ACC112 (cell line): ENCODE measurements at regions not wholly inside any gene's neighbourhood (a gene's known extent, or its start where the extent isn't known, plus 50 kb on each side); places are given as distances from the start of the nearest gene placed in this dataset.

Experiments
- H2AFZ ChIP-seq: fragments of 200-600 bp; sonication (generic); one replicate; pipeline ENCODE4 v1.6.0; 2017; ENCODE audit warnings: antibody characterized with exemption, low read length; ENCODE audit not compliant: unreplicated experiment
- H3K27ac ChIP-seq: fragments of 200-600 bp; sonication (generic); 2 replicates; pipeline ENCODE4 v1.5.1; 2014; ENCODE audit warnings: low read depth, mild to moderate bottlenecking, antibody characterized with exemption, low read length, moderate library complexity
- H3K27me3 ChIP-seq: fragments of 200-600 bp; sonication (generic); 2 replicates; pipeline ENCODE4 v1.6.1; 2014; ENCODE audit warnings: mild to moderate bottlenecking, antibody characterized with exemption, low read length, moderate library complexity, mixed read lengths; ENCODE audit not compliant: insufficient read depth
- H3K36me3 ChIP-seq: fragments of 200-600 bp; sonication (generic); 2 replicates; pipeline ENCODE4 v1.6.1; 2016; ENCODE audit warnings: mild to moderate bottlenecking, antibody characterized with exemption, low read length, moderate library complexity, mixed read lengths; ENCODE audit not compliant: insufficient read depth
- H3K4me1 ChIP-seq: fragments of 200-600 bp; sonication (generic); one replicate; pipeline ENCODE4 v1.6.1; 2016; ENCODE audit warnings: low read length, mixed read lengths; ENCODE audit not compliant: insufficient read depth, unreplicated experiment, control insufficient read depth
- H3K4me3 ChIP-seq: fragments of 200-600 bp; sonication (generic); 2 replicates; pipeline ENCODE4 v1.5.1; 2014; ENCODE audit warnings: mild to moderate bottlenecking, low read depth, low read length
- H3K79me2 ChIP-seq: fragments of 200-600 bp; sonication (generic); one replicate; pipeline ENCODE4 v1.6.0; 2016; ENCODE audit warnings: low read length; ENCODE audit not compliant: control insufficient read depth, unreplicated experiment, insufficient read depth

- Histone ChIP-seq H3K4me3 (no peak overlapping the region), H3K36me3 (no peaks in the 10 kb centered on the region), H3K27me3 (no peaks in the 10 kb centered on the region), H3K4me1 (no peaks in the 10 kb centered on the region), H3K27ac (no peak overlapping the region), H2AFZ (no peak overlapping the region), H3K79me2 (no peaks in the 10 kb centered on the region)
These were observed 210.0 kb upstream of the PPP2R3A start for GRCh38 chr3:135755330-135756105.

GRCh38 chr3:135756106-135756668, 209.3 kb upstream of the PPP2R3A start:
- Histone ChIP-seq H3K4me3 (no peak overlapping the region), H3K36me3 (no peaks in the 10 kb centered on the region), H3K27ac (no peak overlapping the region), H3K27me3 (no peaks in the 10 kb centered on the region), H3K4me1 (no peaks in the 10 kb centered on the region), H2AFZ (no peak overlapping the region), H3K79me2 (no peaks in the 10 kb centered on the region)

- no peaks in the 10 kb centered on the region for H3K4me1 ChIP-seq
- H3K36me3 ChIP-seq, result no peaks in the 10 kb centered on the region
- no peak overlapping the region for H2AFZ ChIP-seq
- no peaks in the 10 kb centered on the region for H3K27me3 ChIP-seq
- no peak overlapping the region for H3K27ac ChIP-seq
- H3K4me3 ChIP-seq, result no peak overlapping the region
- no peaks in the 10 kb centered on the region for H3K79me2 ChIP-seq
These were observed 208.1 kb upstream of the PPP2R3A start for GRCh38 chr3:135757421-135757820.

- Histone ChIP-seq H3K27me3 (no peaks in the 10 kb centered on the region), H3K27ac (no peak overlapping the region), H2AFZ (no peak overlapping the region), H3K4me1 (no peaks in the 10 kb centered on the region), H3K79me2 (no peaks in the 10 kb centered on the region), H3K4me3 (no peak overlapping the region), H3K36me3 (no peaks in the 10 kb centered on the region)
These were observed 206.6 kb upstream of the PPP2R3A start for GRCh38 chr3:135758961-135759360.

GRCh38 chr3:135759651-135760050, 205.9 kb upstream of the PPP2R3A start:
- no peak overlapping the region for H3K4me3 ChIP-seq
- H3K27me3 ChIP-seq, result no peaks in the 10 kb centered on the region
- no peaks in the 10 kb centered on the region for H3K36me3 ChIP-seq
- no peak overlapping the region for H2AFZ ChIP-seq
- no peak overlapping the region for H3K27ac ChIP-seq
- H3K4me1 ChIP-seq, result no peaks in the 10 kb centered on the region
- no peaks in the 10 kb centered on the region for H3K79me2 ChIP-seq

- Histone ChIP-seq H3K27ac (no peak overlapping the region), H3K79me2 (no peaks in the 10 kb centered on the region), H3K4me3 (no peak overlapping the region), H3K36me3 (no peaks in the 10 kb centered on the region), H3K4me1 (no peaks in the 10 kb centered on the region), H3K27me3 (no peaks in the 10 kb centered on the region), H2AFZ (no peak overlapping the region)
These were observed 204.9 kb upstream of the PPP2R3A start for GRCh38 chr3:135760581-135760980.

GRCh38 chr3:135762188-135762856, 203.2 kb upstream of the PPP2R3A start:
- no peak overlapping the region for H3K27ac ChIP-seq
- no peak overlapping the region for H3K4me3 ChIP-seq
- no peaks in the 10 kb centered on the region for H3K27me3 ChIP-seq
- no peaks in the 10 kb centered on the region for H3K79me2 ChIP-seq
- no peaks in the 10 kb centered on the region for H3K36me3 ChIP-seq
- no peaks in the 10 kb centered on the region for H3K4me1 ChIP-seq
- H2AFZ ChIP-seq, result no peak overlapping the region

- Histone ChIP-seq H2AFZ (no peak overlapping the region), H3K4me3 (no peak overlapping the region), H3K79me2 (no peaks in the 10 kb centered on the region), H3K36me3 (no peaks in the 10 kb centered on the region), H3K27me3 (no peaks in the 10 kb centered on the region), H3K27ac (no peak overlapping the region), H3K4me1 (no peaks in the 10 kb centered on the region)
These were observed 199.4 kb upstream of the PPP2R3A start for GRCh38 chr3:135766115-135766514.

GRCh38 chr3:135771760-135772159, 193.8 kb upstream of the PPP2R3A start:
- Histone ChIP-seq H2AFZ (no peak overlapping the region), H3K27me3 (no peaks in the 10 kb centered on the region), H3K79me2 (no peaks in the 10 kb centered on the region), H3K4me1 (no peaks in the 10 kb centered on the region), H3K27ac (no peak overlapping the region), H3K36me3 (no peaks in the 10 kb centered on the region), H3K4me3 (no peak overlapping the region)

GRCh38 chr3:135779024-135779423, 186.5 kb upstream of the PPP2R3A start:
- Histone ChIP-seq H3K4me3 (no peak overlapping the region), H3K4me1 (no peaks in the 10 kb centered on the region), H2AFZ (no peak overlapping the region), H3K79me2 (no peaks in the 10 kb centered on the region), H3K27ac (no peak overlapping the region), H3K27me3 (no peaks in the 10 kb centered on the region), H3K36me3 (no peaks in the 10 kb centered on the region)
